Putamen (tissue), 1 donor: ENCODE measurements at regions not wholly inside any gene's neighbourhood (a gene's known extent, or its start where the extent isn't known, plus 50 kb on each side); places are given as distances from the start of the nearest gene placed in this dataset.
"Not testable (repeated sequence)": the region's sequence is repeated elsewhere in the genome, so short reads cannot be mapped to it uniquely, and the experiment has no call there.

Source experiments
- DNase-seq: peaks from one replicate; pipeline ENCODE4 v3.0.0-alpha.2; 2016; ENCODE audit warnings: low spot score

DNA sequence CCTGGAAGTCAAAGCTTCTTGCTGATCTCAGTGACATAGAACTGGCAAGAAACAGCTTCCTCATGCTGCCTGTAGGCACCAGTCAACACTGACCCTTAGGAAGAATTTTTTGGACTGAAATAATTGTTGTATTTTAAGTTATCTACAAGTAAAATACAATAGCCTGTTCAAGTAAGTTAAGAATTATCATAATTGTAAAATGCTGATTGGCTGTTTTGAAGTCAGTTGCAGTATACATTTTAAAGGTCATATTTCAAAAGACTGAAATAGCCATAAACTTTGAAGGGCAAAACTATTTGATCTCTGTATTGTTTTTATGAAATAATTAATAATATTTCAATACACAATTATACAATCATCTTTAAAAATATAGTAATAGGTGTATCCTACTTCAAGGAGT, 794.9 kb downstream of the MAT2B start:
- DNase-seq, result no peak

DNA sequence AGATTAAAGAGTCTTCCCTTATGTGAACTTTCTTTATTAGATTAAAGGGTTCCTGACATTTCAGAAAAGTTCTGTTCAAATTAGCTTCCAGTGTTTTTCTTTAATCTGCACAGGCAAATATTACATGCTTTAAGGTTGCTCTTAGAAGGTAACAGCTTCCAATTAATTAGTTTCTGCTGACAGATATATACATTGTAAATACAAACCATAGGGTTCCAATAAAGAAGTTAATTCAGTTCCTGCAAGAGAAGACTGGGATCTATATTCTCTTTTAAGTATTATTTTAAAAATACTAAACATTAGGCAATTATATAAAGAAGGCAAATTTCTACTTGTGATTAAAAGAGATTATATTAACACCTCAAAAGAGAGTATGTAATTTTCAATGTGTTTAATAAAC, 795.7 kb downstream of the MAT2B start:
- no peak for DNase-seq

DNA sequence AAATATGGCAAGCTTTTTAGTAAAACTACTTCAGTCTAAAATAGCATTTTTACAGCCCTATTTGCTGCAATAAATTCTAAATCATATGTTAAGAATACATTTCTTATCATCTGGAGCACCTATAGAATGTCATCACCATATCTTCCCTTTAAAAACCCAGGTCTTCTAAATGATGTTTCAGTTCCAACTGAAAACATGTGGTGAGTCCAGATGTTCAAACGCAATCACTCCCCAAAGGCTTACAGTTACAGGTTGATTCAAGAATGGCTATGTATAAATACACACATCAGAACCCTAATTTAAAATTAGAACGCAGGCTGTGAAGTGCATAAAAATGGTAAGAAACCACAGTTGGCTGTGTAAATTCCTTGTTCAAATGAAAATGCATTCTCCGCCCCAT, 796.3 kb downstream of the MAT2B start:
- DNase-seq, result no peak

DNA sequence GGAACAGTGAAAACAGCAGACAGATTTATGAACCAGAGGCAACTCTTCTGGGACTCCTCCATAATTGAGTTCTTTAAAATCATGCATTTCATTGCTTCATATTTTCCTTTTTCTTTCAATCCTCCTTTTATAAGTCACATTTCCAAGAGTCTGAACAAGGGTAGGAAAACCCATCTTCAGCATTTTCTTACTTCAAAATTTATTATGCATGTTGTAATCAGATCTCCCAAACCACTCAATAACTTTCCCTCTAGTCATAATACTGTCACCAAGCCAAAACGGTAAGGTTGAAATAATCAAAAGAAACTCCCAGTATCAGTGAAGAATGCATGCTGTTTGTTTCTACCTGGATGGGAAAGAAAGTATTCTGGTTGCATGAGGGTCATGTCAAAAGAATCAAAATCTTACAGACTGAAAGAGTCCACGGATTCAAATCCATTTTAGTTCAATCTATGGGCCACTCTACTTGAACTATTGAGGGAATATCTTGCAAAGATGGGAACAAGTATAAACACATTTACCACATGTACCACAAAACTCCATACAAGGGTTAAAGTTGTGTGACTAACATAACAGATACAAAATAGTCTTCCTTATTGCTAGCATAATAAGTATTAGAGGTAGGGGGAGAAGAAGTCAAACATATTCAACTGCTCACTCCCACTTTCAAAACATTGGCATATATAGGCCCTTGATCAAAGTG, 797.3 kb downstream of the MAT2B start:
- no peak for DNase-seq

DNA sequence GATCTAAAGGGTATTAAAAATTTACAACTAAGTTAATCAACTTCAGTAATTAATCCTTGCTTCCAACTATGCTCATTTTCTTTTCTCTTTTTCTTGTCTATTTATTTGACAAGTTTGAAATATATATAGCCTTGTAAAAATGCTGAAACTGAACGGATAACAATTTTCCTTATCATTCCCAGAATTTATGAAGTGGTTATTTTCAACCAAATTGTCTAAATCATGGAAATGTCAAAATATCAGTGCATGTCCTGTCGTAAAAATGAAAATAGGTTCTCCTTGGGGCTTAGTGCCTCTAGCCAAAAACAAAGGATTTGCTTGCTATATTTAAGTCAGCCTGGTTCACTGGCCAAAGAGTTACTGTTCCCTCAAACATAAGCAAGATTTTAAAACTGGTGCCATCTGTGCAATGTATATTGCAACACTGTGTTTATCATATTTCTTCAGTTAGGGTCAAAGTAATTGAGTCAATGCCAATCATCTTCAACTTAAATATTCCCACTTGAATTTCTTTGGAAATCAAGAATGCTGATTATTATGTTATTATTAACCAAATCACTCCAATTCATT, 798.3 kb downstream of the MAT2B start:
- DNase-seq, result no peak

DNA sequence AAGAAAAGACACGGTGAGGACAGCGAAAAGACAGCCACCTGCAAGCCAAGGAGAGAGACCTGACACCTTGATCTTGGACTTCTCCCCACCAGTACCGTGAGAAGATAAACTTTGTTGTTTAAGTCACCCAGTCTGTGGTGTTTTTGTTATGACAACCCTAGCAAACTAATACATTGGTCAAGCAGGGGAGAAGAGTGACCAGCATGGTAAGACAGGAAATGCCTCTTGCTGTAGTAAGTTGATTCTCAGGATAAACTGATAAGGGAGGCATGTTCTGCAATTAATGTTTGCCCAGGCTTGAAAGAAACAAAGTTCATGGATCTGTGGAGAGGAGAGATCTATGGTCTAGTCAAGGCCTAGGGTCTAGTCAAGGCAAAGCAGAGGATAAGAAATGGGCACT, 801.2 kb downstream of the MAT2B start:
- DNase-seq, result no peak

DNA sequence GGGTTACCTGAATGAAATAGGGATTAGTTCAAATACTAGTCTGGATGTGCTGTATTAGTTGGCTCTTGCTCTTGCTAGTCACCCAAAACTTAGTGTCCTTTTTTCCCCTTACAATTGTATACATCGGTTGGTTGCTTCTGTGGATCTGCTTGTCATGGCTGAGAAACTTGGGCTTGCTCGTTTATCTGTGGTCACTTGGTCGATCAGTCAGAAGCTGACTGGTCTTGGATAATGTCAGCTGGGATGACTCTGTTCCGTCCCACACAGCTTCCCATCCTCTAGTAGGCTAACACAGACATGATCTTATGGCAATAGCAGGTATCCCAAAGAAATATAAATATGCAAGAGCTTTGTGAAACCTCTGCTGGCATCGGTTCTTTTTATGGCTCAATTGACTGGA, 807.4 kb downstream of the MAT2B start:
- no peak for DNase-seq

DNA sequence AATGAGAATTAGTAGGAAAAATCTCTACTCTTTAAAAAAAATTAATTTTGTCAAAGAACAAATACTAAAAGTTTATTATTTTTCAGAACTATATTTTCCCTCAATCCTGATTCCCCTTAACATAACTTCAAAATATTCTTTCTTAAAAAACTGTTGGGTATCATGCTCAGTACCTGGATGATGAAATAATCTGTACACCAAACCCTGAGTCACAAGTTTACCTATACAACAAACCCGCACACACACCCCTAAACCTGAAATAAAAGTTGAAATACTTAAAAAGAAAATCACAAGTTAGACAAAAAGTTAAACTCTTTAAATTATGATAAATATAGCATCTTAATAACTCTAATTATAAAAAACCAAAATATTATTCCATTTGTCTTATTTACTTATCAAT, 812.3 kb downstream of the MAT2B start:
- no peak for DNase-seq

DNA sequence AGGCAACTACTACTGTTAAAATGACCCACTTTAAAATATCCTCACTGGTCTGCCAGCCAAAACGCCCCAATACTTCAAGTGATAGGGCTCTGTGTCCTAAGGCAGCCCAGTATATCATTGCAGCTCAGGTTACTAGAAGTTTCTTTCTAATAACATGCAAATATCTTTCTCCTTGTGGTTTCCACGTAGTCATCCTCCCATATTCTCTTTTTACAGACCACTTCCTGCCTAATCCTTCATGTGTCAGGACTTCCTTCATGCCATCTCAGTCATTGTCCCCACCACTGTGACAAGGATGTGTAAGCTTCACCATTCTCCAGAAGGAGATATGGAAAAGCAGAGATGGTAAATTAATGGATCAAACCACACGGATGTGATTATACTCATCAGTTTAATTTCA, 813.7 kb downstream of the MAT2B start:
- no peak for DNase-seq

DNA sequence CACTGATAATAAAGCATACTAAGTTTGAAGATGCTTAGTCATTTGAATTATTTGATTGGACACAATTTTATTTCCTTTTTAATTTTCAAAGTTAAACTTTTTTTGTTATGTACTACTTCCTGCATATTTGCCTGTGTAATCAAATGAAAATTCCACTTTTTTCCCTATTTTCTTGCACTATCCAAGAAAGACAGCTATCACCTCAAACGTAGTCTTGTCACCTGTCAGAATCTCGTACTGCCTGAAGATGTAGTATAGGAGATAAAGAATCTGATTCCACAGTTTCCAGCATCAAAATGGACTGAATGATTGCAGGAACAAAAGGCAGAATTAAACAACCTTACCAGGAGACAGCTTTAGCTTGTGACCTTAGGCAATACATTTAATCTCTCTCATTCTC, 818.8 kb downstream of the MAT2B start:
- no peak for DNase-seq

DNA sequence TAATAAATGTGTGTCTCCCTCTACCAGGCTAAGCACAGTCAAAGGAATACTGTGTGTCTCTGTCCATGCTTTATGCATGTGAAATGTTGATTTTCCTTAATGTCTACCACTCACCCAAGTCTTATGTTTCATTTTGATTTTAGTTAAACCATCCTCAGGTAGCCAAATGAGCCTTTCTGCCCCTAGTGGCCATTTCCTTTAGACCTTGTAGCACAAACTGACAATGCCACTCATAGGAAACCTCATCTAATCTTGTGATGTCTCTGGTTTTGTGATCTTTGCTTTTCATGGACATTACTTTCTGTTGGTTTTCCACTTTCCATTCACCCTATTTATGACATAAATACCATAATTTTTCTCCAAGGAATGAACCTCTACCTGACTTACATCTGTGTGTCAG, 820.8 kb downstream of the MAT2B start:
- DNase-seq, result no peak

DNA sequence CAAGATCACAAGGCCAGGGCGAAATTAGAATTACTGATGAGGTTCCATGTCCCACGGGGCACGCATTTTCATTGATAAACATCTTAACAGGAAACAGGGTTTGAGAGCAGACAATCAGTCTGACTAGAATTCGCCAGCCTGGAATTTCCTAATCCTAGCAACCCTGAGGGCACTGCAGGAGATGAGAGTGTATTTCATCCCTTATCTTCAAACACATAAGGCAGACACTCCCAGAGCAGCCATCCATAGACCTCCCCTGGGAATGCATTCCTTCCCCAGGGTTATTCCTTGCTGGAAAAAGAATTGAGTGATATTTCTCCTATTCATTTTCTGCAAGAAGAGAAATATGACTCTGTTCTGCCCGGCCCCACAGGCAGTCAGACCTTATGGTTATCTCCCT, 821.7 kb downstream of the MAT2B start:
- not testable (repeated sequence) for DNase-seq

DNA sequence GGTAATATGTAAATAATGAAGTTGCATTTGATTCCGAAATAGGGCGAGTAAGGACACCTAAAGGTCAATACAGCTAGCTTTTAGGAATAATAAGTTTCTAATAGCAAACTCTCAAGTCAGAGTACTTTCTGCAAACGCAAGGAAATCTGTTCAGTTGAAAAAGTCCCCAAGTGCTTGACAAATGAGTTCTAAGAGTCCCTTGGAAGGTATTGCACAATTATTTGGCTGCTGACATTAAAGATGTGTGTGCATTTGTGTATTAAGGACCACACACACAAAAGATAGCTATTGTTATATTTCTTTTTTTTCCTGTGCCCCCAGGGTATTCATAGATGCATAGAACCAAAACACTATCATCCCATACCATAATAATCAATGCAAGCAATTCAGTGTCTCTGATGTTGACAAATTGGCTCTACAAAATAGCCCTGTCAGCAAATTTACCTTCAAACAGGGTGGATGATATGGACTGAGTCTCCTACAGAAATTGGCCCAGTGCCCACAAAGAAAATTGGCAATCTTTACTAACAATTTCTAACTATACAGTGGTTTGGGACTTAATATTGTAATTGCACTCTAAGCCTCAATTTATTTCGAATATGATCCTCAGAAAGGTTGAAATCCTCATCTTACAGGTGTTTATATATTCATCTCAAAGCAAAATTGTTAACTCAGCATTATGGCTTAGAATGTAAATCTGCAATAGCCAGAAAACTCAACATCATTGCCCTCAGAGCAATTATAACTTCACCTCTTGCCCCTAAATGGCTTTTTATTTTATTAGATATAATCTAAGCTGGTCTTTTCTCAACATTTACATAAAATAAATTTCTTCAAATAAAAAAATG, 827.2 kb downstream of the MAT2B start:
- no peak for DNase-seq

DNA sequence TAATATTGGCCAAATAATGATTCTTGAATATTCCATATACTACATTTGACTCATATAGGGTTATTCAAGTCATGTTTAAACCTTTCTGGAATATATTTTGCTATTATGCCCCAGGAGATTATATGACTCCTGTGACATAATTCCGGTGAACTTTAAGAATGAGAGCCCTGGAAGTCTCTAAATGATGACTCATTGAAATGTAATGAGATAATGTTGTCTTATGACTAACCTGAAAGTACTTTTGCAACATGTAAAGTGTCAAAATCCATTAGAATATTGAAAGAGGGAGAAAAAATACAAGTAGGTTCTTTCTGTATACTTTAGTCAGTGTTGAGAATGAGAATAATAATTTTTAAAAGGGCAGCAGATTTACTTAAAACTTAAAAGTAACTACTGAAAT, 830.4 kb downstream of the MAT2B start:
- DNase-seq, result peak; percentile 15

DNA sequence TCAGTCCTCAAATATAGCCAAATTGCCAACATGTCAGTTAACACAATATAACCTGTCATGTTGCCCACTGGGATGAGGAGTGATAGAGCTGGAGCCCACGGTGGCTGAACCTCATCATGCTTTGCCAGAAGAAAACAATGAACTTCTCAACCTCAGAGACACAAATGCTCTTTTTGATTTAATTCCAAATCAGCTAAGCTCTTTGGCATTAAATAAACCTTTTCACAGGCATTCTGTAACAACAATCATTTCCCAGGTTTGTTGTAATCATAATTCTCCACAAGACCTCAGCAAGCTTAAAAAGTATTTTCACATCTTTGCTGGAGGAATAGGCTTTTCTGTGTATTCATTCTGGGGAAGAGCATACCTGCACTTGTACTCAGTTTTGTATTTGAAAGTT, 830.9 kb downstream of the MAT2B start:
- DNase-seq, result no peak

DNA sequence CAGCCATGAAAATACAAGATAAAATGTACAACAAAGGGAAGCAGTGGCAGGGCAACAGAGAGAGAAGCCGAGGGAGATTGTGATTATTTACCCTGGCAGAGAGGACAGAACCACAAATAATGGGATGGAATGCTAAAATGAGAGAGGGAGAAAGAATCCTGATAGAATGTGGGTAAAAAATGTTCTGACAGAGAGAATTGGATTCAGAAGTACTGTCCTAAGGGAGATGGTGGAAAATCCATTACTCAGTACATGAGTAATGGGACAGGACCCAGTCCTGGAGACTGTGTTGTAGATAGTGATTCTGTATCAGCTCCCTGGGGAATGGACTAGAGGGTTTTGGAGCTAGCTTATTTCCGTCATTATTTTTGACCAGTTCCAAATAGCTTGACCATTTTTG, 831.5 kb downstream of the MAT2B start:
- DNase-seq, result no peak

DNA sequence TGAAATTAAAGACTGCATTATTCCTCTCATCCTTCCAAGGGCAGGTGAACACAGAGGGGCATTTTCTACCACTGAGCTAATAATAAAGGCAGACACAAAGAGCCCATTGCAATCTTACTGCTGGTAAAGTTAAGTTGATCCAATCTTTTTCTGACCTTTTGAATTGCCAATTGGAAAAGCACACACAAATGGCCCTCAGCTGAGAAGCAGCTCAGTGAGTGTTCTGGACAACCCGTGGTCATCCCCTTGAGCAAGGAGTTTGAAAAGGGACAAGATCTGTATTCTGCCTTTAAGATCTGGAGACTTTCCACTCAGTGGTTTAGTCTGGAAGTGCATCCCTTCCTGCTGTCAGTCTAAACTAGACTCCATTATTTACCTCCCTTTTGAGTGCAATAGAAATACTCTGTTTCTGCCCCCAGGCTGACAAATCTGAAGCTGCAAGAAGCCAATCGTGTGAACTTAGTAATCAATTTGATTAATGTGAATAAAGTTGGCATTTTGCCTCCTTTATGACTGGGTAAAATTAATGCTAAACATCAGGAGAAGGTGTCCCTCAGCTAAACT, 835.7 kb downstream of the MAT2B start:
- DNase-seq, result no peak

DNA sequence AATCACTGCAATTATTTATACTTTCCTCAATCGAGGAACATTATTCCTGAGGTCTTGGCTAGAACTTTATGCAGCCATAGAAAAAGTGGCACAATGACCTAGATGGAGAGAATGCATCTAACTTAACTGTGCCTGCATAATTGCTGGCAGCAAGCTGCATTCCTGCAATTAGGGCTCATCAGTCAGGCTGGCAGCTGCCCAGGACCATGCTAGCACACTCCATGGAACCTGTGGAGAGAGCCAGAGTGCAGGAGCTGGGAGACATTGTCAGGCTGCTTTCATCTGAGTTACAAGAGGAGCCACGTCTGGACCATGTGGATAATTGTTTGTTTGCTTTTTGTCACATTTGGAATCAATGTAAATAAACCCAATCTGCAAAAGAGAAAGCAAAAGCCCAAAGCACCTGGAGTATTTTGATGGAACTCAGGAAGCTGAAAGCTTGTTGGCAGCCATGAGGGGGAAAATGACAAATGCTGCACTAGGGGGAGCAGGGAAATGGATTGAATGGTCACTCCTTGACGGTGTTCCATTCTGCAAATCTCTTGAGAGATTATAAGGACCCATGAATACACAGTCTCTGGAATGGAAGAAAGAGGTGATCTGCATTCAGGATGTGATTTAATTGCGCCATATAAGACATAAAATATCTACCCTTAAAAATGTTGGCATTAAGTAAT, 839.9 kb downstream of the MAT2B start:
- no peak for DNase-seq

DNA sequence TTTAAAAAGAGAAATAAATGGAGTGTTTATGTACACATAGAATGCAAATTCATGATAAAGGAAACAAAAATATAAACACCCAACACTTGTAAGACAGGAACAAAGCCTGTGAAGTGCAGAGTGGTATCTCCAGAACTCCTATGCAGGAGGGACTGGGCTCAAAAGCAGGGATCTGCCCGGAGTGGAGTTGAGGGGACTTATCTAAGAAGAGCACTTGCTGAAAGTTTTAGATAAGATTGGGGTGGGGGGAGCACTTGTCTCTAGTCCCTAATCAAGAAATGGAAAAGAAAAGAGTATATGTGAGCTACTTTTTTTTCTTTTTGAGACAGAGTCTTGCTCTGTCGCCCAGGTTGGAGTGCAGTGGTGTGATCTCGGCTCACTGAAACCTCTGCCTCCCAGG, 840.4 kb downstream of the MAT2B start:
- no peak for DNase-seq

DNA sequence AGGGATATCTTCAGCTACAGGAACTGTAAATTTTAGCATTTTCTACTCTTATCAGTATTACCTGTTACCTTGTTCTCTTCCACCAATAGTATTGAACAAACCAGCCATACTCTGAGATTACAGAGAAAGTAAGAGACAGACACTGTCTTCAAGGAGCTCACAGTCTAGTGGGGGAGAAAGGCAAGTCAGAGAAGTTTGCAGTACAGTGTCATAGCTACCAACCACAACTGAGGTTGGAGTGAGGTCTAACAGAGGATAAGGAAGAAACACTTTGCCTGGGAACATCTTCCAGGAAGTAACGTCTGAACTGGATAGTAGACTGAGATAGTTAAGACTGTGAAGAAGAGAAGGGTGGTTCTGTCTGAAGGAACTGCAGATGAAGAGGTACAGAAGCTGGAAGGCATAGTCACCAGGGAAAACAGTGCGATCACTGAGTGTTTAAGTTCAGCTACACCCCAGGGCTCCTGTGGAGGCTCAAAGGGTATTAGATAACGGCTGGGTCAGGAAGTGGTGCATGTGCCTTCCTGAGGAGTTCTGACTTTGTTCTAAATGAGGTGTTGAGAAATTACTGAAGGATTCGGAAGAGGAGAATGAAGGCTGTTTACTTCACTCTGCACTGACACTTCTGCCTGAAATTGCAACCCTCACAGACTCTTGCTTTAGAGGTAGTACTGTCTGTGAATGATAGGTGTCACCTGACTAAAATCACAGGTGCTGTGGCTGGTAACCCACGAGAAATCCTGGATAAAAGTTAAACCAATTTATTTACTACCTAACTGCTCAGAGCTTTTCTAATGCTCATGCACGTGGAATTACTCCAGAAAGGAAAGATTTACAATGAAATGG, 841.6 kb downstream of the MAT2B start:
- no peak for DNase-seq

DNA sequence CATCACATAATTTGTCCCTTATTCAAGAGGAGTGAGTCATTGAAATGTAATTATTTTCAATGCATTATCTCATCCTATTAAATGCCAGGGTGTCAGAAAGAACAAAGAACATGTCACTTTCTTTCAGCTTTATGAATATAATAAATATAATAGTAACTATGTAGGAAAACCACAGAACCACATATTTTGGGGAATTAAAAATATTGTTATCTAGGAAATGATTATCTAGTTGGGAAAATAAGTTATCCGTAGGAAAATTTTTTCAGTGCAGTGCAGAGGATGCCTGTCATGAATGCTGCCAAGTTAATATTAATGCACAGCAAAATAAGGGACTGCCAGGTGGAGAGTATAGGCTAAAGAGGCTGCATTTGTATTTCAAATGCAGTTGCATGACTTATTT, 844.8 kb downstream of the MAT2B start:
- DNase-seq, result no peak
